ENCODE measurements at regions not wholly inside any gene's neighbourhood (a gene's known extent, or its start where the extent isn't known, plus 50 kb on each side); places are given as distances from the start of the nearest gene placed in this dataset.

DNA sequence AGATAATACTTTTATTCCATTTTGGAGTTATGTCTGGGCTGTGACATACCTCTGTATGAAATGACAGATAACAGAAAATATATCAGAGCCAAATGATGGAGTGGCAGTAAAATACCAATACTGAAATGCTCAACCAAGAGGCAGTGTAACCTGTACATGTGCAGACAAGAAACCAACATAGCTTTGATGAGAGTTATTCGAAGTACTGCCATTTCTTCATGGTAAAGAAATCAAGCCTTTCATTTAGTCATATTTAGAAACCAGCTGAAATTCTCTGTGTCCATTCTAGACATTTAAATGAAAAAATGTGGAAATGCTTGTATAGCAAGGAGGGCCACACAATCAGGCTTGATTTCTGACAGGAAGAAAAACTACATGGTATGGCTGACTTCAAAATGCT lies 127.1 kb upstream of the PTPRZ1 start:
- ATAC-seq (no peak), DNase-seq (no peak)
- H3K27ac Mint-ChIP-seq: no peak overlapping the region
- H3K9me3 Mint-ChIP-seq: no peaks in the 10 kb centered on the region
- no peak overlapping the region for H3K4me3 Mint-ChIP-seq
- TF ChIP-seq, protein P1, sequence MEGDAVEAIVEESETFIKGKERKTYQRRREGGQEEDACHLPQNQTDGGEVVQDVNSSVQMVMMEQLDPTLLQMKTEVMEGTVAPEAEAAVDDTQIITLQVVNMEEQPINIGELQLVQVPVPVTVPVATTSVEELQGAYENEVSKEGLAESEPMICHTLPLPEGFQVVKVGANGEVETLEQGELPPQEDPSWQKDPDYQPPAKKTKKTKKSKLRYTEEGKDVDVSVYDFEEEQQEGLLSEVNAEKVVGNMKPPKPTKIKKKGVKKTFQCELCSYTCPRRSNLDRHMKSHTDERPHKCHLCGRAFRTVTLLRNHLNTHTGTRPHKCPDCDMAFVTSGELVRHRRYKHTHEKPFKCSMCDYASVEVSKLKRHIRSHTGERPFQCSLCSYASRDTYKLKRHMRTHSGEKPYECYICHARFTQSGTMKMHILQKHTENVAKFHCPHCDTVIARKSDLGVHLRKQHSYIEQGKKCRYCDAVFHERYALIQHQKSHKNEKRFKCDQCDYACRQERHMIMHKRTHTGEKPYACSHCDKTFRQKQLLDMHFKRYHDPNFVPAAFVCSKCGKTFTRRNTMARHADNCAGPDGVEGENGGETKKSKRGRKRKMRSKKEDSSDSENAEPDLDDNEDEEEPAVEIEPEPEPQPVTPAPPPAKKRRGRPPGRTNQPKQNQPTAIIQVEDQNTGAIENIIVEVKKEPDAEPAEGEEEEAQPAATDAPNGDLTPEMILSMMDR (IDR thresholded peaks at IDR 0.05): no peak
- ChIA-PET CTCF (no interaction called here), POLR2A (no interaction called here)
- intact Hi-C loops (cut with micrococcal nuclease): no loop called here
- H3K27me3 Mint-ChIP-seq: no peaks in the 10 kb centered on the region
- H3K4me1 Mint-ChIP-seq (ENCODE audit: low read depth): no peaks in the 10 kb centered on the region
- no peaks in the 10 kb centered on the region for H3K36me3 Mint-ChIP-seq (ENCODE audit: low read depth)

DNA sequence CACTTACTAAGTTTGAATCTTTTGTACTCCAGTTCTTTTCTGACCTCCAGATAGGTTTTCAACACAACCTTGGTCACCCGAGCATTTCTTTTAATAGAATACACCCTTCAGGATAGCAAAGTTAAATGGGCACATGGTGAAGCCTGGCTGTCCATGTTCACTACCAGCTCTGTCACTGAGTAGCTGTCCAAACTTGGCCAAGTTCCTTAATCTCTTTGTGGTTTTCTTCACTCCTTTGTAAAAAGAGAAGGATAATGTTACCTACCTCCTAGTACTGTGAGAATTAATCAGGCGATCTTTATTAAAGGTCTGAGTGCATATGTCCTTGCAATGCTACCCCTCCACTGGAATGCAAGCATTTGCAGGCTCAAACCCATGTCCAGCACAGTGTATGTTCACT lies 128.1 kb upstream of the PTPRZ1 start:
- ChIA-PET POLR2A (no interaction called here), CTCF (no interaction called here)
- TF ChIP-seq, protein P1 (IDR thresholded peaks at IDR 0.05): no peak
- intact Hi-C loops (cut with micrococcal nuclease): no loop called here
- ATAC-seq (no peak), DNase-seq (no peak)
- Mint-ChIP-seq H3K4me1 (ENCODE audit: low read depth) (no peaks in the 10 kb centered on the region), H3K36me3 (ENCODE audit: low read depth) (no peaks in the 10 kb centered on the region), H3K9me3 (no peaks in the 10 kb centered on the region), H3K27ac (no peak overlapping the region), H3K4me3 (no peak overlapping the region), H3K27me3 (no peaks in the 10 kb centered on the region)

DNA sequence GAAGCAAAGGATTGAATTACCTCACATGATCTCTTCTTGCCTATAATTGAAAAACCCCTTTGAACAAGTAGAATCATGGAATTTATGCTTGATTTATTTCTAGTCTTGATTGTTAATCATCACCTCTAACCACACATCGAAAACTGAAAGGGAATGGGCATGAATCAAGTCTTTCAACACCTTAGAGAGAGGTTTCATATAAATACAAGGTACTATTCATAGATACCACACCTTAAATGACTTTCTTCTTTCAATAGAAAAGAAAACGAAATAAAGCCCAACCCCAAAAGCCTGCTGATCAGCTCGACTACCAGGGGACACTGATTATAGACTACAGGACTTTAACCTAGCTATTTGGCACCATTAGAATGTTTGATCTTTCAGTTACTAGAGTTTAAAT lies 128.6 kb upstream of the PTPRZ1 start:
- H3K27me3 Mint-ChIP-seq: no peaks in the 10 kb centered on the region
- no peak for ATAC-seq
- POLR2A ChIA-PET: no interaction called here
- no peak for DNase-seq
- H3K27ac Mint-ChIP-seq: no peak overlapping the region
- TF ChIP-seq, protein P1 (IDR thresholded peaks at IDR 0.05): no peak
- no peak overlapping the region for H3K4me3 Mint-ChIP-seq
- CTCF ChIA-PET: no interaction called here
- H3K36me3 Mint-ChIP-seq (ENCODE audit: low read depth): no peaks in the 10 kb centered on the region
- intact Hi-C loops (cut with micrococcal nuclease): no loop called here
- H3K9me3 Mint-ChIP-seq: no peaks in the 10 kb centered on the region
- no peaks in the 10 kb centered on the region for H3K4me1 Mint-ChIP-seq (ENCODE audit: low read depth)

- Mint-ChIP-seq H3K4me1 (ENCODE audit: low read depth) (no peaks in the 10 kb centered on the region), H3K36me3 (ENCODE audit: low read depth) (no peaks in the 10 kb centered on the region), H3K27me3 (no peaks in the 10 kb centered on the region), H3K27ac (no peak overlapping the region), H3K4me3 (no peak overlapping the region), H3K9me3 (no peaks in the 10 kb centered on the region)
- ATAC-seq: no peak
- ChIA-PET POLR2A (no interaction called here), CTCF (no interaction called here)
- intact Hi-C loops (cut with micrococcal nuclease): no loop called here
- no peak for DNase-seq
- TF ChIP-seq, protein P1 (IDR thresholded peaks at IDR 0.05): no peak
Measured at GRCh38 chr7:121741896-121742295, 131.1 kb upstream of the PTPRZ1 start.

DNA sequence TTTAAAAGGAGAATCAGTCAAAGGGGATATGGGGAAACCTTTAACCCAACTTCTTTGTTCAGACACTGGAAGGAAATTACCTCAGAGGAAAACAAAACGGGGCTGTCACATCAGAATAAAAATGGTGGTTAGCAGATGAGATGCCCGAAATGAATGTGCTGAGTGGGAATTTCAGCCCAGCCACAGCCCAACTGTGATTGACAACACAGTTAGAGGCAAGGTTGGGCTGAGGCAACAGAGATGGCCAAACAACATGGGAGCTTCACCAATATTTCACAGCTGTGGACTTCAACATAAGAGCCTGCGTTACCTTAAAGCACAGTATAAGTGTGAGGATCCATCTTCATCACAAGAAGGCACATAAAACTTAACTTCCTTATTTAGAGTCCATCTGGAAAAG lies 133.5 kb upstream of the PTPRZ1 start:
- Mint-ChIP-seq H3K9me3 (no peaks in the 10 kb centered on the region), H3K4me3 (no peak overlapping the region), H3K27ac (no peak overlapping the region), H3K27me3 (no peaks in the 10 kb centered on the region), H3K4me1 (ENCODE audit: low read depth) (no peaks in the 10 kb centered on the region), H3K36me3 (ENCODE audit: low read depth) (no peaks in the 10 kb centered on the region)
- ChIA-PET CTCF (no interaction called here), POLR2A (no interaction called here)
- intact Hi-C loops (cut with micrococcal nuclease): no loop called here
- no peak for ATAC-seq
- TF ChIP-seq, protein P1 (IDR thresholded peaks at IDR 0.05): no peak
- DNase-seq: no peak
